NAMALWA (cell line): ENCODE measurements at regions not wholly inside any gene's neighbourhood (a gene's known extent, or its start where the extent isn't known, plus 50 kb on each side); places are given as distances from the start of the nearest gene placed in this dataset.
A peak's percentile ranks its signal among the peaks of the same experiment; 100 is the strongest.
"Not testable (repeated sequence)": the region's sequence is repeated elsewhere in the genome, so short reads cannot be mapped to it uniquely, and the experiment has no call there.

Experiments used
- DNase-seq: peaks from one replicate; pipeline ENCODE4 v3.0.0-alpha.2; 2015; ENCODE audit warnings: low spot score

GRCh38 chr17:27095821-27096220 lies 198.1 kb upstream of the WSB1 start:
- not testable (repeated sequence) for DNase-seq

- DNase-seq = not testable (repeated sequence)
These were observed 194.6 kb upstream of the WSB1 start for GRCh38 chr17:27099266-27099665.

- not testable (repeated sequence) for DNase-seq
These were observed 189.2 kb upstream of the WSB1 start for GRCh38 chr17:27104605-27105221.

- DNase-seq = no peak
These were observed 188.3 kb upstream of the WSB1 start for GRCh38 chr17:27105636-27106035.

GRCh38 chr17:27106347-27106981 lies 187.4 kb upstream of the WSB1 start:
- no peak for DNase-seq

- no peak for DNase-seq
These were observed 186.9 kb upstream of the WSB1 start for GRCh38 chr17:27106982-27107360.

GRCh38 chr17:27107386-27108328 lies 186.3 kb upstream of the WSB1 start:
- not testable (repeated sequence) for DNase-seq

- no peak for DNase-seq
These were observed 184.6 kb upstream of the WSB1 start for GRCh38 chr17:27109346-27109745.

GRCh38 chr17:27153005-27153404 lies 140.9 kb upstream of the WSB1 start:
- DNase-seq = no peak

GRCh38 chr17:27155866-27156265 lies 138.0 kb upstream of the WSB1 start:
- DNase-seq = no peak

- DNase-seq = no peak
These were observed 136.6 kb upstream of the WSB1 start for GRCh38 chr17:27157297-27157696.

- DNase-seq = no peak
These were observed 136.0 kb upstream of the WSB1 start for GRCh38 chr17:27157898-27158297.

GRCh38 chr17:27158382-27158781 lies 135.5 kb upstream of the WSB1 start:
- no peak for DNase-seq

GRCh38 chr17:27180322-27180721 lies 113.6 kb upstream of the WSB1 start:
- no peak for DNase-seq

GRCh38 chr17:27181379-27181925 lies 112.5 kb upstream of the WSB1 start:
- DNase-seq = peak; percentile 28

- DNase-seq = no peak
These were observed 112.0 kb upstream of the WSB1 start for GRCh38 chr17:27181935-27182334.

- not testable (repeated sequence) for DNase-seq
These were observed 96.4 kb upstream of the WSB1 start for GRCh38 chr17:27197505-27197904.

GRCh38 chr17:27199948-27200347 lies 94.0 kb upstream of the WSB1 start:
- no peak for DNase-seq

GRCh38 chr17:27200476-27200875 lies 93.4 kb upstream of the WSB1 start:
- no peak for DNase-seq

GRCh38 chr17:27203241-27203640 lies 90.7 kb upstream of the WSB1 start:
- no peak for DNase-seq

- DNase-seq = peak; percentile 49
These were observed 87.5 kb upstream of the WSB1 start for GRCh38 chr17:27206447-27206846.

- no peak for DNase-seq
These were observed 86.8 kb upstream of the WSB1 start for GRCh38 chr17:27207073-27207513.

- not testable (repeated sequence) for DNase-seq
These were observed 85.5 kb upstream of the WSB1 start for GRCh38 chr17:27208370-27208769.
